ENCODE measurements at regions not wholly inside any gene's neighbourhood (a gene's known extent, or its start where the extent isn't known, plus 50 kb on each side); places are given as distances from the start of the nearest gene placed in this dataset.
"Not testable (repeated sequence)": the region's sequence is repeated elsewhere in the genome, so short reads cannot be mapped to it uniquely, and the experiment has no call there.

DNA sequence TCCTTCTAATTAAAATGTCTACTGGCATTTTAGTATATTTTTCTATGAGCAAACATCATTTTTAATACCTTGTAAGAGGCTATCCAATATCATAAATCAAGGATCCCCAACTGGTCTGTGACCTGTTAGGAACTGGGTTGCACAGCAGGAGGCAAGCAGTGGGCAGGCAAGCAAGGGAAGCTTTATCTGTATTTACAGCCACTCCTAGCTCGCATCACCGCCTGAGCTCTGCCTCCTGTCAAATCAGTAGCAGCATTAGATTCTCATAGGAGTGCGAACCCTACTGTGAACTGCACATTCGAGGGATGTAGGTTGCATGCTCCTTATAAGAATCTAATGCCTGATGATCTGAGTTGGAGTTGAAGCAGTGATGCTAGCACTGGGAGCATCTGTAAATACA is 70.2 kb upstream of the CREB3L1 start:
- TF ChIP-seq SPI1 (IDR thresholded peaks at IDR 0.05; ENCODE audit: borderline replicate concordance, low read depth) = no peak
- TF ChIP-seq POLR2AphosphoS5 (IDR thresholded peaks at IDR 0.05; ENCODE audit: low read depth) = no peak
- Histone ChIP-seq H3K27me3 (ENCODE audit: insufficient read depth, poor library complexity, severe bottlenecking) (no peaks in the 10 kb centered on the region), H3K4me3 (replicated peaks; ENCODE audit: insufficient read depth, low read length) (no peak overlapping the region), H3K27ac (replicated peaks) (no peak overlapping the region)
- DNase-seq (ENCODE audit: low read depth in 1 of 2, low spot score in 1 of 2) = no peak

DNA sequence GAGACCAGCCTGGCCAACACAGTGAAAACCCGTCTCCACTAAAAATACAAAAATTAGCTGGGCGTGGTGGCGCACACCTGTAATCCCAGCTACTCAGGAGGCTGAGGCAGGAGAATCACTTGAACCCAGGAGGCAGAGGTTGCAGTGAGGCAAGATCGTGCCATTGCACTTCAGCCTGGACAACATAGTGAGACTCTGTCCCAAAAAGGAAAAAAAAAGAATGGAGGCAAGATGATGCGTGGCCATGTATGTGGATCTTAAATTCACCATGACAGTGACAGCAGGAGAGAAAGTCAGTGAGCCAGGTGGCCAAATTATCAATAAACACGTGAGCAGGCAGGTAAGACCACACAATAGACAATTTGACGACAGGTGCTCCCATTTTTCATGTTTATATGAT is 73.0 kb upstream of the CREB3L1 start:
- H3K4me3 ChIP-seq (replicated peaks; ENCODE audit: insufficient read depth, low read length); H3K27ac ChIP-seq (replicated peaks); H3K27me3 ChIP-seq (ENCODE audit: insufficient read depth, poor library complexity, severe bottlenecking); DNase-seq (ENCODE audit: low read depth in 1 of 2, low spot score in 1 of 2): not testable (repeated sequence)

DNA sequence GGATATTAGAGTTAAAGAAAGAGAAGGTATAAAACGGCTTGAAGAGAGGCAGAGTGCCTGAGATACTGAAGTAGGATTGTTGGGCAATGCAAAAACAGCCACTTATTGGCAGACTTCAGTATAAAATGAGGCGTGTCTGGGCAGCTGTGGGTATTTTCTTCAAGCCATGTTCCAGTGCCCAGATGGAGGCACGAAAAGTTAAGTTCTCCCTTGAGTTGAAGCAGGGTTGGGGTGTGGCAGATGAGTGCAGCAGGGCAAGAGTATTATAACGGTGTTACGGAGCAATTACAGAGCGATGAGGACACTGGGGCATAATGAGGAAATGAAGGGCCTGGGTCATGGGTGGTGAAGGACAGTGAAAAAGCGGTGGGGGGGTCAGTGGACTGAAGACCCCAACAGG is 73.7 kb upstream of the CREB3L1 start:
- DNase-seq (ENCODE audit: low read depth in 1 of 2, low spot score in 1 of 2) = no peak
- TF ChIP-seq, protein P1, sequence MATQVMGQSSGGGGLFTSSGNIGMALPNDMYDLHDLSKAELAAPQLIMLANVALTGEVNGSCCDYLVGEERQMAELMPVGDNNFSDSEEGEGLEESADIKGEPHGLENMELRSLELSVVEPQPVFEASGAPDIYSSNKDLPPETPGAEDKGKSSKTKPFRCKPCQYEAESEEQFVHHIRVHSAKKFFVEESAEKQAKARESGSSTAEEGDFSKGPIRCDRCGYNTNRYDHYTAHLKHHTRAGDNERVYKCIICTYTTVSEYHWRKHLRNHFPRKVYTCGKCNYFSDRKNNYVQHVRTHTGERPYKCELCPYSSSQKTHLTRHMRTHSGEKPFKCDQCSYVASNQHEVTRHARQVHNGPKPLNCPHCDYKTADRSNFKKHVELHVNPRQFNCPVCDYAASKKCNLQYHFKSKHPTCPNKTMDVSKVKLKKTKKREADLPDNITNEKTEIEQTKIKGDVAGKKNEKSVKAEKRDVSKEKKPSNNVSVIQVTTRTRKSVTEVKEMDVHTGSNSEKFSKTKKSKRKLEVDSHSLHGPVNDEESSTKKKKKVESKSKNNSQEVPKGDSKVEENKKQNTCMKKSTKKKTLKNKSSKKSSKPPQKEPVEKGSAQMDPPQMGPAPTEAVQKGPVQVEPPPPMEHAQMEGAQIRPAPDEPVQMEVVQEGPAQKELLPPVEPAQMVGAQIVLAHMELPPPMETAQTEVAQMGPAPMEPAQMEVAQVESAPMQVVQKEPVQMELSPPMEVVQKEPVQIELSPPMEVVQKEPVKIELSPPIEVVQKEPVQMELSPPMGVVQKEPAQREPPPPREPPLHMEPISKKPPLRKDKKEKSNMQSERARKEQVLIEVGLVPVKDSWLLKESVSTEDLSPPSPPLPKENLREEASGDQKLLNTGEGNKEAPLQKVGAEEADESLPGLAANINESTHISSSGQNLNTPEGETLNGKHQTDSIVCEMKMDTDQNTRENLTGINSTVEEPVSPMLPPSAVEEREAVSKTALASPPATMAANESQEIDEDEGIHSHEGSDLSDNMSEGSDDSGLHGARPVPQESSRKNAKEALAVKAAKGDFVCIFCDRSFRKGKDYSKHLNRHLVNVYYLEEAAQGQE (IDR thresholded peaks at IDR 0.05; ENCODE audit: insufficient replicate concordance, low read depth) = no peak
- TF ChIP-seq GABPA (IDR thresholded peaks at IDR 0.05; ENCODE audit: low read depth) = no peak
- TF ChIP-seq, protein P2, sequence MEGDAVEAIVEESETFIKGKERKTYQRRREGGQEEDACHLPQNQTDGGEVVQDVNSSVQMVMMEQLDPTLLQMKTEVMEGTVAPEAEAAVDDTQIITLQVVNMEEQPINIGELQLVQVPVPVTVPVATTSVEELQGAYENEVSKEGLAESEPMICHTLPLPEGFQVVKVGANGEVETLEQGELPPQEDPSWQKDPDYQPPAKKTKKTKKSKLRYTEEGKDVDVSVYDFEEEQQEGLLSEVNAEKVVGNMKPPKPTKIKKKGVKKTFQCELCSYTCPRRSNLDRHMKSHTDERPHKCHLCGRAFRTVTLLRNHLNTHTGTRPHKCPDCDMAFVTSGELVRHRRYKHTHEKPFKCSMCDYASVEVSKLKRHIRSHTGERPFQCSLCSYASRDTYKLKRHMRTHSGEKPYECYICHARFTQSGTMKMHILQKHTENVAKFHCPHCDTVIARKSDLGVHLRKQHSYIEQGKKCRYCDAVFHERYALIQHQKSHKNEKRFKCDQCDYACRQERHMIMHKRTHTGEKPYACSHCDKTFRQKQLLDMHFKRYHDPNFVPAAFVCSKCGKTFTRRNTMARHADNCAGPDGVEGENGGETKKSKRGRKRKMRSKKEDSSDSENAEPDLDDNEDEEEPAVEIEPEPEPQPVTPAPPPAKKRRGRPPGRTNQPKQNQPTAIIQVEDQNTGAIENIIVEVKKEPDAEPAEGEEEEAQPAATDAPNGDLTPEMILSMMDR (IDR thresholded peaks at IDR 0.05; ENCODE audit: insufficient read depth, low read length) = no peak
- no peak for TF ChIP-seq POLR2AphosphoS5 (IDR thresholded peaks at IDR 0.05; ENCODE audit: low read depth)
- no peak for TF ChIP-seq SPI1 (IDR thresholded peaks at IDR 0.05; ENCODE audit: borderline replicate concordance, low read depth)
- no peaks in the 10 kb centered on the region for H3K27me3 ChIP-seq (ENCODE audit: insufficient read depth, poor library complexity, severe bottlenecking)
- no peak overlapping the region for H3K4me3 ChIP-seq (replicated peaks; ENCODE audit: insufficient read depth, low read length)
- H3K27ac ChIP-seq (replicated peaks) = no peak overlapping the region

DNA sequence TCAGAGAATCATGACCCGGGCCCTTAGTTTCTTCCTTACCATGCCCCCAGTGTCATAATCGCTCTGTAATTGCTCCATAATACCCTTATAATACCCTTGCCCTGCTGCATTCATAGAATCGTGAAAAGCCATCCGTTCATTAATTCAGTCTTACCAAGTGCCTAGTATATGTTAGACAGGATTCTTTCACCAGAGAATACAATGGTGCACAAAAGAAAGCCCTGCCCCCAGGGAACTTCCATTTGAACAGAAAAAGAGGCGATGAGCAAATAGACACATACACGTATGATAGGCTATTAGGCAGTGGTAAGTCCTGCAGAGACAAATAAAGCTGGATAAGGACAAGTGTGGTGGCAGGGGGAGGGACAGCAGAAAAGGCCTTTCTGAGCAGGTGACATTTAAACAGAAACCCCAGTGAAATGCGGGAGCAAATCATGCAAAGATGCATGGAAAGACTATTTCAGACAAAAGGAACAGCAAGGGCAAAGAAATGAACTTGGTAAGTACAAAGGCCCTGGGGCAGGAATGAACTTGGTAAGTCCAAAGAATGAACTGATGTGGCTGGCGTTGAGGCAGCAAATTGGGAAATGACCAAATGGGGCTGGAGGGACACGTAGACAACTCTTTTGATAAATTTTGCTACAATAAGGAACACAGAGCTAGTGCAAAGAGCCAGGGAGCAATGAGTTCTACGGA is 74.6 kb upstream of the CREB3L1 start:
- no peak for DNase-seq (ENCODE audit: low read depth in 1 of 2, low spot score in 1 of 2)
- TF ChIP-seq, protein P2 (IDR thresholded peaks at IDR 0.05; ENCODE audit: insufficient read depth, low read length) = no peak
- TF ChIP-seq, protein P1 (IDR thresholded peaks at IDR 0.05; ENCODE audit: insufficient replicate concordance, low read depth) = no peak
- TF ChIP-seq SPI1 (IDR thresholded peaks at IDR 0.05; ENCODE audit: borderline replicate concordance, low read depth) (no peak), GABPA (IDR thresholded peaks at IDR 0.05; ENCODE audit: low read depth) (no peak), POLR2AphosphoS5 (IDR thresholded peaks at IDR 0.05; ENCODE audit: low read depth) (no peak)
- H3K27ac ChIP-seq (replicated peaks) = no peak overlapping the region
- H3K27me3 ChIP-seq (ENCODE audit: insufficient read depth, poor library complexity, severe bottlenecking) = no peaks in the 10 kb centered on the region
- no peak overlapping the region for H3K4me3 ChIP-seq (replicated peaks; ENCODE audit: insufficient read depth, low read length)

DNA sequence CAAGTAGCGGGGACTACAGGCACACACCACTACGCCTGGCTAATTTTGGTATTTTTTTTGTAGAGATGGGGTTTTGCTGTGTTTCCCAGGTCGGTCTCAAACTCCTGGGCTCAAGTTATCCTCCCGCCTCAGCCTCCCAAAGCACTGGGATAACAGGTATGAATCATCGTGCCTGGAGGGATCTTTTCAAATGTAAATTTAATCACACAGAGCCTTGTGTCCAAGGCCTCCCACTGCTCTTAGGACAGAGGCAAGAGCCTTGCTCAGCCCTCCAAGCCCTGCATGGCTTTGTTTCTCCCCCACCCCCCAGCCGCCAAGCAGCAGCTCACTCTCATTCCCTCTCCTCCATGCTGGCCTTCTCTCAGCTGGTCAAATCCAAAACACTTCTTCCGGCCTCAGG is 75.3 kb upstream of the CREB3L1 start:
- TF ChIP-seq SPI1 (IDR thresholded peaks at IDR 0.05; ENCODE audit: borderline replicate concordance, low read depth) = no peak
- TF ChIP-seq POLR2AphosphoS5 (IDR thresholded peaks at IDR 0.05; ENCODE audit: low read depth) = no peak
- TF ChIP-seq, protein P1 (IDR thresholded peaks at IDR 0.05; ENCODE audit: insufficient replicate concordance, low read depth) = no peak
- TF ChIP-seq, protein P2 (IDR thresholded peaks at IDR 0.05; ENCODE audit: insufficient read depth, low read length) = no peak
- TF ChIP-seq GABPA (IDR thresholded peaks at IDR 0.05; ENCODE audit: low read depth) = no peak
- Histone ChIP-seq H3K27me3 (ENCODE audit: insufficient read depth, poor library complexity, severe bottlenecking) (no peaks in the 10 kb centered on the region), H3K27ac (replicated peaks) (no peak overlapping the region), H3K4me3 (replicated peaks; ENCODE audit: insufficient read depth, low read length) (no peak overlapping the region)
- DNase-seq (ENCODE audit: low read depth in 1 of 2, low spot score in 1 of 2) = no peak

All from HL-60 (cell line).